ENCODE measurements at regions not wholly inside any gene's neighbourhood (a gene's known extent, or its start where the extent isn't known, plus 50 kb on each side); places are given as distances from the start of the nearest gene placed in this dataset.
A peak's percentile ranks its signal among the peaks of the same experiment; 100 is the strongest.

DNA sequence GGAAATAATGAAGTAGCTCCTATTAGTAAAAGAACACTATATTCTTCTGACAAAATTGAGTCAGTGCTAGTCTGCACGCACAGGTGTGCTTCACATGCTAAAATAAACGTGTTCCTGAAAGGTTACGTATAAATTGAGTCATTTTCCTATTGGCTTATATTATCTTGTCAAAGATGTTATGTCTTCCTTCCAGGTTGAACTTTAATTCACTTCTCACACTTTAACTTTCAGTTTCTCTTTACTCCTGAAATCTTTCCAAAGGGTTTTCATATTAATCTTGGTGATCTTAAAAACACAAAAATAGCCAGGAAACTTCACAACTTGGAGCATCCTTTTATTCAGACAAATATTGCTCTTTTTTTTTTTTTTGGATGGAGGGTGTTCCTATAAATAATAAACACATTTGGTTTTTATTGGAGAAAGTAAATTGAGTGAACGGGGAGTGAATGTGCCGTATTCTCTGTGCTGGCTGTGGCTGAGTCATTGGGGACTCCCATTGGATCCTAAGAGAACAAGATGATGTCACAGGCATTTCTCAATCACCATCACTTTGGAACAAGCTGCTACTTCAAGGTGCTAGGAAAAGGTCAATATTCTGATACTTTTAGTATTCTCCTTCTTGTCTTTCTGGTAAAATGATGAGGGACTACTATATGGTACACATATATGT lies 150.2 kb upstream of the SPATS2L start:
- H3K27ac ChIP-seq, result peak overlapping the region; percentile 18 to 61 (median 50)
- H3K4me1 ChIP-seq, result peaks cover 0 to 7% (median 0%) of the 10 kb centered on the region in 4 donors
- H3K27me3 ChIP-seq, result no peaks in the 10 kb centered on the region
- WGBS (ENCODE audit: insufficient coverage, low coverage, low lambda C conversion rate, missing lambda C conversion rate), result 25% methylated on average over 5 of the region's 5 CpGs
- TF ChIP-seq, protein P1, sequence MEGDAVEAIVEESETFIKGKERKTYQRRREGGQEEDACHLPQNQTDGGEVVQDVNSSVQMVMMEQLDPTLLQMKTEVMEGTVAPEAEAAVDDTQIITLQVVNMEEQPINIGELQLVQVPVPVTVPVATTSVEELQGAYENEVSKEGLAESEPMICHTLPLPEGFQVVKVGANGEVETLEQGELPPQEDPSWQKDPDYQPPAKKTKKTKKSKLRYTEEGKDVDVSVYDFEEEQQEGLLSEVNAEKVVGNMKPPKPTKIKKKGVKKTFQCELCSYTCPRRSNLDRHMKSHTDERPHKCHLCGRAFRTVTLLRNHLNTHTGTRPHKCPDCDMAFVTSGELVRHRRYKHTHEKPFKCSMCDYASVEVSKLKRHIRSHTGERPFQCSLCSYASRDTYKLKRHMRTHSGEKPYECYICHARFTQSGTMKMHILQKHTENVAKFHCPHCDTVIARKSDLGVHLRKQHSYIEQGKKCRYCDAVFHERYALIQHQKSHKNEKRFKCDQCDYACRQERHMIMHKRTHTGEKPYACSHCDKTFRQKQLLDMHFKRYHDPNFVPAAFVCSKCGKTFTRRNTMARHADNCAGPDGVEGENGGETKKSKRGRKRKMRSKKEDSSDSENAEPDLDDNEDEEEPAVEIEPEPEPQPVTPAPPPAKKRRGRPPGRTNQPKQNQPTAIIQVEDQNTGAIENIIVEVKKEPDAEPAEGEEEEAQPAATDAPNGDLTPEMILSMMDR (IDR thresholded peaks at IDR 0.05), result no peak
- no peak for TF ChIP-seq POLR2A (IDR thresholded peaks at IDR 0.05)
- H3K36me3 ChIP-seq, result no peaks in the 10 kb centered on the region
- DNase-seq (peak in 2 of 3 donors; percentile 34 to 64), ATAC-seq (peak; percentile 87 to 93 (median 92))
- intact Hi-C loops (cut with DNase I), result no loop called here
- H3K4me3 ChIP-seq, result peak overlapping the region; percentile 12 to 51 (median 23)
- H3K9me3 ChIP-seq, result no peaks in the 10 kb centered on the region

DNA sequence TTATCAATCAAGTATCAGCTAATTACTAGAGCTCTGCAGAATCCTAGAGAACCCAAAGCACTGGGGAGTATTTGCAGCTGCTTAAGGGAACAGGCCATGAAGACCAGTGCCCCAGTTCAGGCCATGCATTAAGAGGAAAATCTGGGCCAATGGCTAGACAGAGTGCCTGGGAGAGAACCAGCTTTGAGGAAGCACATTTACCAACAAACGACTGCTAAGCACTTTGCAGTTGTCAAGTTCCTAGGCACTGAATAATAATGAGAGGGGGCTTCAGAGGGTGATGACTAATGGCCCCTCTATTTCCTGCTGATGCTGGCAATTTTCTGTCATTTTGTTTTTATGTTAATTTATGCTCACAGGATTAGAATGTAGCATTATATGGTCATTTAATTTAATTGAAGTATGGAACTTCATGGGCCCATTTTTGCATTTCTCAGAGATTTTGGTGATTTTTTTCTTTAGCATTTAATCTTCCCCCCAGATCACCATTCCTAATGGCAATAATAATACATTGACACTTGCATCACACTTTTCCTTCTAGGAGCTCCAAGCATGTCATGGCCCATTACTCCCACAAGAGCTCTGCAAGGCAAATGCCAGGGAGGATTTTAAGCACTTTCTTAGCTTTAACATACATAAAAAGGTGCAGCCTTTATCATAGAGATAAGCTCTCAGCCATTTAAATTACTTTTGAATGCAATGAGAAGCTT lies 147.7 kb upstream of the SPATS2L start:
- TF ChIP-seq POLR2A (IDR thresholded peaks at IDR 0.05), result no peak
- TF ChIP-seq, protein P1 (IDR thresholded peaks at IDR 0.05), result no peak
- Histone ChIP-seq H3K27me3 (no peaks in the 10 kb centered on the region), H3K4me3 (no peak overlapping the region), H3K36me3 (no peaks in the 10 kb centered on the region), H3K27ac (no peak overlapping the region), H3K4me1 (peaks cover 0 to 7% (median 0%) of the 10 kb centered on the region in 4 donors), H3K9me3 (no peaks in the 10 kb centered on the region)
- WGBS (ENCODE audit: insufficient coverage, low coverage, low lambda C conversion rate, missing lambda C conversion rate), result 67% methylated on average over 1 of the region's 1 CpG
- ATAC-seq (peak in 1 of 4 donors; percentile 23), DNase-seq (no peak)
- intact Hi-C loops (cut with DNase I), result no loop called here

DNA sequence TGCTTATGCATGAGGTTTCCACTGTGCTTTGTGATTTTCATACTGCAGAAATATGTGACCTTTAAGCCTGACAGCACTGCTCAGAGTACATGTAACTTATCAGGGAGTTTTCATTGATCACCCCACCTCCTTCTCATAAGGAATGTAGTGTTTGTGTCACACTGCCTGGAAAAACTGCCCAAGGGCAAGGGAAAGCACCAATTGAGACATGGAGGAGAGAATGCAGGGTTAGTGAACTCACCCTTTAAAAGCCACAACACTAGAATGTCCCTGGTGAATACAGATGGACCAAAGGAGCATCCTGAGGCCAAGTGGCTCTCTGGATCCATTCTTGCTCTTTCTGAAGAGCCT lies 147.2 kb upstream of the SPATS2L start:
- ATAC-seq (peak in 1 of 4 donors; percentile 33), DNase-seq (no peak)
- no peak overlapping the region for H3K4me3 ChIP-seq
- no peaks in the 10 kb centered on the region for H3K36me3 ChIP-seq
- no peak for TF ChIP-seq POLR2A (IDR thresholded peaks at IDR 0.05)
- TF ChIP-seq, protein P1 (IDR thresholded peaks at IDR 0.05), result no peak
- intact Hi-C loops (cut with DNase I), result no loop called here
- no peaks in the 10 kb centered on the region for H3K27me3 ChIP-seq
- no peak overlapping the region for H3K27ac ChIP-seq
- H3K9me3 ChIP-seq, result no peaks in the 10 kb centered on the region
- peaks cover 0 to 7% (median 0%) of the 10 kb centered on the region in 4 donors for H3K4me1 ChIP-seq

DNA sequence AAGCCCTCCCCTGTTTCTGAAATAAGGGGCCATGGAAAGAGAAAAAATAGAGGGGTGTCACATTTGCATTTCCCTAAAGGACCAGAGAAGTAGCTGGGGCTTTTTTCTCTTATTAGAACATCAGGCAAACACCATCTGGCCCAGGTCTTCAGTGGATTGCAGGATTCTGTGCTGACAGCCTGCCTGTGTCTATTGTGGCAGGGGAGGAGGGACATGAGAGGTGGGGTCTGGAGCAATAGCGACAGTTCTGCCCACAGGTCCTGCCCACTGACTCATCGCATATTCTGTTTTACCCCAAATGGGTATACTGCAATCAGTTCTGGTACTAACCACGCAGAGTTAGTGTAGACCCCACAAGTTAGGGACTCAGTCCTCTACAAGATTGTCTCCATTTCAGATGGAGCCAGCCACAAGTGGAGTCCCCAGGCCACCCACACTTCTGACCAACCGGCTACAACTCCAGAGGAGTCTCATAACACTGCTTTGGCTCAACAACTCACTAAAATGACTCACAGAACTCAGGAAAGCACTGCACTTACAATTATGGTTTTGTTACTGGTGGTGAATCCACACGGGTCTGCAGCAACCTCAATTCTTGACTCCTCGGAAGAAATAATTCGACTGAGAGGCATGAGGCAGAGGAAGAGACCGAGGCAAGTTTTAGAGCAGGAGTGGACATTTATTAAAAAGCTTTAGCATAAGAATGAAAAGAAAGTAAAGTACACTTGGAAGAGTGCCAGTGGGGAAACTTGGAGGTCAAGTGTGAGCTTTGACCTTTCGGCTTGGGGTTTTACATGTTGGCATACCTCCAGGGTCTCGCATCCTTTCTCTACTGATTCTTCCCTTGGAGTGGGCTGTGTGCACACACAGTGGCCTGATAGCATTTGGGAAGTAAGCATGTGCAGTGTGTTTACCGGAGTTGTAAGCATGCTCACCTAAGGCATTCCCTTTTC lies 146.4 kb upstream of the SPATS2L start:
- Histone ChIP-seq H3K4me3 (no peak overlapping the region), H3K4me1 (peaks cover 0 to 7% (median 0%) of the 10 kb centered on the region in 4 donors), H3K27ac (no peak overlapping the region), H3K36me3 (no peaks in the 10 kb centered on the region), H3K9me3 (no peaks in the 10 kb centered on the region), H3K27me3 (no peaks in the 10 kb centered on the region)
- DNase-seq (no peak), ATAC-seq (no peak)
- 71% methylated on average over 8 of the region's 11 CpGs for whole genome bisulfite sequencing (ENCODE audit: insufficient coverage, low coverage, low lambda C conversion rate, missing lambda C conversion rate)
- intact Hi-C loops (cut with DNase I), result no loop called here
- TF ChIP-seq, protein P1 (IDR thresholded peaks at IDR 0.05), result no peak
- TF ChIP-seq POLR2A (IDR thresholded peaks at IDR 0.05), result no peak
